Bronchial epithelial cell (primary cell): ENCODE measurements at regions not wholly inside any gene's neighbourhood (a gene's known extent, or its start where the extent isn't known, plus 50 kb on each side); places are given as distances from the start of the nearest gene placed in this dataset.

Source experiments
- DNase-seq: peaks from one replicate; pipeline ENCODE4 v3.0.0-alpha.2; 2010; ENCODE audit warnings: low read depth
- FAIRE-seq: peaks from 2 replicates; lab custom pipeline; 2011; peaks lifted over from hg19 to GRCh38; lab: Jason Lieb, UNC
- H3K27me3 ChIP-seq: 2 replicates; pipeline ENCODE4 v1.5.1; 2011; ENCODE audit warnings: low read length; ENCODE audit not compliant: control insufficient read depth, insufficient read depth
- H3K36me3 ChIP-seq: 2 replicates; pipeline ENCODE4 v1.5.1; 2011; ENCODE audit warnings: low read length; ENCODE audit not compliant: control insufficient read depth, insufficient read depth
- H3K4me3 ChIP-seq: 2 replicates; pipeline ENCODE4 v1.5.1; 2011; ENCODE audit warnings: mild to moderate bottlenecking, low read depth, low read length, control low read depth
- CTCF ChIP-seq: IDR thresholded peaks from 2 replicates; pipeline ENCODE4 v1.5.1; 2011; ENCODE audit warnings: mild to moderate bottlenecking, moderate library complexity, low read length, control low read depth, inconsistent platforms; ENCODE audit not compliant: insufficient read depth, severe bottlenecking

- TF ChIP-seq CTCF, result no peak
- Histone ChIP-seq H3K36me3 (no peaks in the 10 kb centered on the region), H3K4me3 (no peak overlapping the region), H3K27me3 (no peaks in the 10 kb centered on the region)
- no peak for FAIRE-seq
- no peak for DNase-seq
These were observed 158.1 kb downstream of the LHFPL1 start for GRCh38 chrX:112521676-112522075.

GRCh38 chrX:112520124-112520523 lies 159.6 kb downstream of the LHFPL1 start:
- no peaks in the 10 kb centered on the region for H3K36me3 ChIP-seq
- DNase-seq (no peak), FAIRE-seq (no peak)
- no peak for TF ChIP-seq CTCF
- no peaks in the 10 kb centered on the region for H3K27me3 ChIP-seq
- H3K4me3 ChIP-seq, result no peak overlapping the region

- FAIRE-seq (no peak), DNase-seq (peak; percentile 28)
- no peaks in the 10 kb centered on the region for H3K27me3 ChIP-seq
- H3K36me3 ChIP-seq, result no peaks in the 10 kb centered on the region
- H3K4me3 ChIP-seq, result no peak overlapping the region
- no peak for TF ChIP-seq CTCF
These were observed 166.6 kb downstream of the LHFPL1 start for GRCh38 chrX:112513154-112513553.

GRCh38 chrX:112512509-112512908 lies 167.2 kb downstream of the LHFPL1 start:
- Histone ChIP-seq H3K36me3 (no peaks in the 10 kb centered on the region), H3K4me3 (no peak overlapping the region), H3K27me3 (no peaks in the 10 kb centered on the region)
- FAIRE-seq (no peak), DNase-seq (no peak)
- no peak for TF ChIP-seq CTCF

- no peaks in the 10 kb centered on the region for H3K36me3 ChIP-seq
- DNase-seq (no peak), FAIRE-seq (no peak)
- H3K4me3 ChIP-seq, result no peak overlapping the region
- no peaks in the 10 kb centered on the region for H3K27me3 ChIP-seq
- TF ChIP-seq CTCF, result no peak
These were observed 169.1 kb downstream of the LHFPL1 start for GRCh38 chrX:112510629-112511028.

GRCh38 chrX:112477653-112478052 lies 202.1 kb downstream of the LHFPL1 start:
- DNase-seq (no peak), FAIRE-seq (no peak)
- TF ChIP-seq CTCF, result no peak
- Histone ChIP-seq H3K36me3 (no peaks in the 10 kb centered on the region), H3K4me3 (no peak overlapping the region), H3K27me3 (no peaks in the 10 kb centered on the region)
